HEK293 (cell line): ENCODE measurements at regions not wholly inside any gene's neighbourhood (a gene's known extent, or its start where the extent isn't known, plus 50 kb on each side); places are given as distances from the start of the nearest gene placed in this dataset.

Experiments used
- CTCF ChIP-seq: fragments of 450-650 bp; formaldehyde crosslinking; IDR thresholded peaks from 2 replicates; pipeline ENCODE4 v1.5.1; 2016; ENCODE audit warnings: missing biosample characterization, missing genetic modification characterization
- KLF8 ChIP-seq: fragments of 450-650 bp; formaldehyde crosslinking; IDR thresholded peaks from 2 replicates; pipeline ENCODE4 v1.5.1; 2016; ENCODE audit warnings: missing biosample characterization, missing genetic modification characterization
- SETDB1 ChIP-seq: IDR thresholded peaks from one replicate; pipeline ENCODE4 v1.6.1; 2017; ENCODE audit warnings: mild to moderate bottlenecking, low read length, moderate library complexity, mixed read lengths; ENCODE audit not compliant: insufficient read length
- ZBTB8A ChIP-seq: fragments of 450-650 bp; formaldehyde crosslinking; IDR thresholded peaks from 2 replicates; pipeline ENCODE4 v1.5.1; 2016; ENCODE audit warnings: missing biosample characterization, missing genetic modification characterization
- ZNF121 ChIP-seq: fragments of 450-650 bp; formaldehyde crosslinking; IDR thresholded peaks from 2 replicates; pipeline ENCODE4 v1.5.1; 2016; ENCODE audit warnings: missing biosample characterization, missing genetic modification characterization
- ZNF146 ChIP-seq: fragments of 450-650 bp; formaldehyde crosslinking; IDR thresholded peaks from 2 replicates; pipeline ENCODE4 v1.5.1; 2016; ENCODE audit warnings: missing biosample characterization, missing genetic modification characterization
- ZNF302 ChIP-seq: fragments of 450-650 bp; formaldehyde crosslinking; IDR thresholded peaks from 2 replicates; pipeline ENCODE4 v1.5.1; 2016; ENCODE audit warnings: missing biosample characterization, missing genetic modification characterization, low read depth
- ZNF548 ChIP-seq: fragments of 450-650 bp; formaldehyde crosslinking; IDR thresholded peaks from 2 replicates; pipeline ENCODE4 v1.5.1; 2016; ENCODE audit warnings: missing biosample characterization, missing genetic modification characterization
- ZNF639 ChIP-seq: fragments of 450-650 bp; formaldehyde crosslinking; IDR thresholded peaks from 2 replicates; pipeline ENCODE4 v1.5.1; 2016; ENCODE audit warnings: missing biosample characterization, missing genetic modification characterization
- ZNF792 ChIP-seq: fragments of 450-650 bp; formaldehyde crosslinking; IDR thresholded peaks from 2 replicates; pipeline ENCODE4 v1.5.1; 2016; ENCODE audit warnings: missing biosample characterization, missing genetic modification characterization
- TF ChIP-seq, protein P1 (sequence below): fragments of 450-650 bp; formaldehyde crosslinking; IDR thresholded peaks from 2 replicates; pipeline ENCODE4 v1.5.1; 2016; ENCODE audit warnings: missing biosample characterization, missing genetic modification characterization
- TF ChIP-seq, protein P2 (sequence below): fragments of 450-650 bp; formaldehyde crosslinking; IDR thresholded peaks from 2 replicates; pipeline ENCODE4 v1.5.1; 2016; ENCODE audit warnings: missing biosample characterization, missing genetic modification characterization, low read depth
- TF ChIP-seq, protein P3 (sequence below): fragments of 450-650 bp; formaldehyde crosslinking; IDR thresholded peaks from 2 replicates; pipeline ENCODE4 v1.5.1; 2016; ENCODE audit warnings: missing biosample characterization, missing genetic modification characterization
- TF ChIP-seq, protein P4 (sequence below): fragments of 450-650 bp; formaldehyde crosslinking; IDR thresholded peaks from 2 replicates; pipeline ENCODE4 v1.5.1; 2016; ENCODE audit warnings: missing biosample characterization, missing genetic modification characterization, borderline replicate concordance

GRCh38 chr5:176183321-176184074 lies 54.7 kb upstream of the SIMC1 start:
- TF ChIP-seq SETDB1 (no peak), ZNF146 (no peak), ZNF792 (tag by site-specific recombination) (no peak), CTCF (tag by site-specific recombination) (no peak), ZNF548 (tag by site-specific recombination) (no peak), ZNF639 (tag by site-specific recombination) (no peak), ZBTB8A (tag by site-specific recombination) (peak; percentile 33; the same call in 1 of the 2 replicates), KLF8 (tag by site-specific recombination) (no peak), ZNF121 (tag by site-specific recombination) (no peak), ZNF302 (tag by site-specific recombination) (no peak)
- TF ChIP-seq, protein P1, sequence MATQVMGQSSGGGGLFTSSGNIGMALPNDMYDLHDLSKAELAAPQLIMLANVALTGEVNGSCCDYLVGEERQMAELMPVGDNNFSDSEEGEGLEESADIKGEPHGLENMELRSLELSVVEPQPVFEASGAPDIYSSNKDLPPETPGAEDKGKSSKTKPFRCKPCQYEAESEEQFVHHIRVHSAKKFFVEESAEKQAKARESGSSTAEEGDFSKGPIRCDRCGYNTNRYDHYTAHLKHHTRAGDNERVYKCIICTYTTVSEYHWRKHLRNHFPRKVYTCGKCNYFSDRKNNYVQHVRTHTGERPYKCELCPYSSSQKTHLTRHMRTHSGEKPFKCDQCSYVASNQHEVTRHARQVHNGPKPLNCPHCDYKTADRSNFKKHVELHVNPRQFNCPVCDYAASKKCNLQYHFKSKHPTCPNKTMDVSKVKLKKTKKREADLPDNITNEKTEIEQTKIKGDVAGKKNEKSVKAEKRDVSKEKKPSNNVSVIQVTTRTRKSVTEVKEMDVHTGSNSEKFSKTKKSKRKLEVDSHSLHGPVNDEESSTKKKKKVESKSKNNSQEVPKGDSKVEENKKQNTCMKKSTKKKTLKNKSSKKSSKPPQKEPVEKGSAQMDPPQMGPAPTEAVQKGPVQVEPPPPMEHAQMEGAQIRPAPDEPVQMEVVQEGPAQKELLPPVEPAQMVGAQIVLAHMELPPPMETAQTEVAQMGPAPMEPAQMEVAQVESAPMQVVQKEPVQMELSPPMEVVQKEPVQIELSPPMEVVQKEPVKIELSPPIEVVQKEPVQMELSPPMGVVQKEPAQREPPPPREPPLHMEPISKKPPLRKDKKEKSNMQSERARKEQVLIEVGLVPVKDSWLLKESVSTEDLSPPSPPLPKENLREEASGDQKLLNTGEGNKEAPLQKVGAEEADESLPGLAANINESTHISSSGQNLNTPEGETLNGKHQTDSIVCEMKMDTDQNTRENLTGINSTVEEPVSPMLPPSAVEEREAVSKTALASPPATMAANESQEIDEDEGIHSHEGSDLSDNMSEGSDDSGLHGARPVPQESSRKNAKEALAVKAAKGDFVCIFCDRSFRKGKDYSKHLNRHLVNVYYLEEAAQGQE (tag by site-specific recombination), result no peak
- TF ChIP-seq, protein P2, sequence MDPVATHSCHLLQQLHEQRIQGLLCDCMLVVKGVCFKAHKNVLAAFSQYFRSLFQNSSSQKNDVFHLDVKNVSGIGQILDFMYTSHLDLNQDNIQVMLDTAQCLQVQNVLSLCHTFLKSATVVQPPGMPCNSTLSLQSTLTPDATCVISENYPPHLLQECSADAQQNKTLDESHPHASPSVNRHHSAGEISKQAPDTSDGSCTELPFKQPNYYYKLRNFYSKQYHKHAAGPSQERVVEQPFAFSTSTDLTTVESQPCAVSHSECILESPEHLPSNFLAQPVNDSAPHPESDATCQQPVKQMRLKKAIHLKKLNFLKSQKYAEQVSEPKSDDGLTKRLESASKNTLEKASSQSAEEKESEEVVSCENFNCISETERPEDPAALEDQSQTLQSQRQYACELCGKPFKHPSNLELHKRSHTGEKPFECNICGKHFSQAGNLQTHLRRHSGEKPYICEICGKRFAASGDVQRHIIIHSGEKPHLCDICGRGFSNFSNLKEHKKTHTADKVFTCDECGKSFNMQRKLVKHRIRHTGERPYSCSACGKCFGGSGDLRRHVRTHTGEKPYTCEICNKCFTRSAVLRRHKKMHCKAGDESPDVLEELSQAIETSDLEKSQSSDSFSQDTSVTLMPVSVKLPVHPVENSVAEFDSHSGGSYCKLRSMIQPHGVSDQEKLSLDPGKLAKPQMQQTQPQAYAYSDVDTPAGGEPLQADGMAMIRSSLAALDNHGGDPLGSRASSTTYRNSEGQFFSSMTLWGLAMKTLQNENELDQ, result no peak
- TF ChIP-seq, protein P3, sequence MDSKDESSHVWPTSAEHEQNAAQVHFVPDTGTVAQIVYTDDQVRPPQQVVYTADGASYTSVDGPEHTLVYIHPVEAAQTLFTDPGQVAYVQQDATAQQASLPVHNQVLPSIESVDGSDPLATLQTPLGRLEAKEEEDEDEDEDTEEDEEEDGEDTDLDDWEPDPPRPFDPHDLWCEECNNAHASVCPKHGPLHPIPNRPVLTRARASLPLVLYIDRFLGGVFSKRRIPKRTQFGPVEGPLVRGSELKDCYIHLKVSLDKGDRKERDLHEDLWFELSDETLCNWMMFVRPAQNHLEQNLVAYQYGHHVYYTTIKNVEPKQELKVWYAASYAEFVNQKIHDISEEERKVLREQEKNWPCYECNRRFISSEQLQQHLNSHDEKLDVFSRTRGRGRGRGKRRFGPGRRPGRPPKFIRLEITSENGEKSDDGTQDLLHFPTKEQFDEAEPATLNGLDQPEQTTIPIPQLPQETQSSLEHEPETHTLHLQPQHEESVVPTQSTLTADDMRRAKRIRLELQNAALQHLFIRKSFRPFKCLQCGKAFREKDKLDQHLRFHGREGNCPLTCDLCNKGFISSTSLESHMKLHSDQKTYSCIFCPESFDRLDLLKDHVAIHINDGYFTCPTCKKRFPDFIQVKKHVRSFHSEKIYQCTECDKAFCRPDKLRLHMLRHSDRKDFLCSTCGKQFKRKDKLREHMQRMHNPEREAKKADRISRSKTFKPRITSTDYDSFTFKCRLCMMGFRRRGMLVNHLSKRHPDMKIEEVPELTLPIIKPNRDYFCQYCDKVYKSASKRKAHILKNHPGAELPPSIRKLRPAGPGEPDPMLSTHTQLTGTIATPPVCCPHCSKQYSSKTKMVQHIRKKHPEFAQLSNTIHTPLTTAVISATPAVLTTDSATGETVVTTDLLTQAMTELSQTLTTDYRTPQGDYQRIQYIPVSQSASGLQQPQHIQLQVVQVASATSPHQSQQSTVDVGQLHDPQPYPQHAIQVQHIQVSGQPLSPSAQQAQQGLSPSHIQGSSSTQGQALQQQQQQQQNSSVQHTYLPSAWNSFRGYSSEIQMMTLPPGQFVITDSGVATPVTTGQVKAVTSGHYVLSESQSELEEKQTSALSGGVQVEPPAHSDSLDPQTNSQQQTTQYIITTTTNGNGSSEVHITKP (tag by site-specific recombination), result peak; percentile 65
- TF ChIP-seq, protein P4, sequence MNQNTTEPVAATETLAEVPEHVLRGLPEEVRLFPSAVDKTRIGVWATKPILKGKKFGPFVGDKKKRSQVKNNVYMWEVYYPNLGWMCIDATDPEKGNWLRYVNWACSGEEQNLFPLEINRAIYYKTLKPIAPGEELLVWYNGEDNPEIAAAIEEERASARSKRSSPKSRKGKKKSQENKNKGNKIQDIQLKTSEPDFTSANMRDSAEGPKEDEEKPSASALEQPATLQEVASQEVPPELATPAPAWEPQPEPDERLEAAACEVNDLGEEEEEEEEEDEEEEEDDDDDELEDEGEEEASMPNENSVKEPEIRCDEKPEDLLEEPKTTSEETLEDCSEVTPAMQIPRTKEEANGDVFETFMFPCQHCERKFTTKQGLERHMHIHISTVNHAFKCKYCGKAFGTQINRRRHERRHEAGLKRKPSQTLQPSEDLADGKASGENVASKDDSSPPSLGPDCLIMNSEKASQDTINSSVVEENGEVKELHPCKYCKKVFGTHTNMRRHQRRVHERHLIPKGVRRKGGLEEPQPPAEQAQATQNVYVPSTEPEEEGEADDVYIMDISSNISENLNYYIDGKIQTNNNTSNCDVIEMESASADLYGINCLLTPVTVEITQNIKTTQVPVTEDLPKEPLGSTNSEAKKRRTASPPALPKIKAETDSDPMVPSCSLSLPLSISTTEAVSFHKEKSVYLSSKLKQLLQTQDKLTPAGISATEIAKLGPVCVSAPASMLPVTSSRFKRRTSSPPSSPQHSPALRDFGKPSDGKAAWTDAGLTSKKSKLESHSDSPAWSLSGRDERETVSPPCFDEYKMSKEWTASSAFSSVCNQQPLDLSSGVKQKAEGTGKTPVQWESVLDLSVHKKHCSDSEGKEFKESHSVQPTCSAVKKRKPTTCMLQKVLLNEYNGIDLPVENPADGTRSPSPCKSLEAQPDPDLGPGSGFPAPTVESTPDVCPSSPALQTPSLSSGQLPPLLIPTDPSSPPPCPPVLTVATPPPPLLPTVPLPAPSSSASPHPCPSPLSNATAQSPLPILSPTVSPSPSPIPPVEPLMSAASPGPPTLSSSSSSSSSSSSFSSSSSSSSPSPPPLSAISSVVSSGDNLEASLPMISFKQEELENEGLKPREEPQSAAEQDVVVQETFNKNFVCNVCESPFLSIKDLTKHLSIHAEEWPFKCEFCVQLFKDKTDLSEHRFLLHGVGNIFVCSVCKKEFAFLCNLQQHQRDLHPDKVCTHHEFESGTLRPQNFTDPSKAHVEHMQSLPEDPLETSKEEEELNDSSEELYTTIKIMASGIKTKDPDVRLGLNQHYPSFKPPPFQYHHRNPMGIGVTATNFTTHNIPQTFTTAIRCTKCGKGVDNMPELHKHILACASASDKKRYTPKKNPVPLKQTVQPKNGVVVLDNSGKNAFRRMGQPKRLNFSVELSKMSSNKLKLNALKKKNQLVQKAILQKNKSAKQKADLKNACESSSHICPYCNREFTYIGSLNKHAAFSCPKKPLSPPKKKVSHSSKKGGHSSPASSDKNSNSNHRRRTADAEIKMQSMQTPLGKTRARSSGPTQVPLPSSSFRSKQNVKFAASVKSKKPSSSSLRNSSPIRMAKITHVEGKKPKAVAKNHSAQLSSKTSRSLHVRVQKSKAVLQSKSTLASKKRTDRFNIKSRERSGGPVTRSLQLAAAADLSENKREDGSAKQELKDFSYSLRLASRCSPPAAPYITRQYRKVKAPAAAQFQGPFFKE (tag by site-specific recombination), result no peak
